DMS79 (cell line): ENCODE measurements at regions not wholly inside any gene's neighbourhood (a gene's known extent, or its start where the extent isn't known, plus 50 kb on each side); places are given as distances from the start of the nearest gene placed in this dataset.

Experiments
- DNase-seq: peaks from one replicate; lab custom pipeline; 2025; lab: John Stamatoyannopoulos, UW

DNA sequence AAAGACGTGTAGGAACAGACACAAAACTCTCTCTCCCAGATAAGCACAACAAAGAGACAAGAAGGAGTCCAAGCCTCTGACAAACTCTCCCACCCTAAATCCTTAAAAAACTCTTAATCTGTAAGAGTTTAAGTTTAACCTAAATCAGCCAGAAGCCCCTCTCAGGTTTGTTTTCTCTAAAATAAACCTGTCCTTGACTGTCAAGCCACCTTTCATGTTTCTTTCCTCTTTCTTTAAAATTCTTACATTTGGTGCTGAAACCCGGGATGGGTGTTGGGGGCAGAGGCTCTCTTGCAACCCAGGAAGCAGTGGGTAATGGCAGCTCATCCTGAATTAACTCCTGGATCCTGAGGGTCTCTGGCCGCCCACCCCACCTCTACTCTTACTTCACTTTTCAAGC, 107.8 kb upstream of the TENT5D start:
- no peak for DNase-seq

DNA sequence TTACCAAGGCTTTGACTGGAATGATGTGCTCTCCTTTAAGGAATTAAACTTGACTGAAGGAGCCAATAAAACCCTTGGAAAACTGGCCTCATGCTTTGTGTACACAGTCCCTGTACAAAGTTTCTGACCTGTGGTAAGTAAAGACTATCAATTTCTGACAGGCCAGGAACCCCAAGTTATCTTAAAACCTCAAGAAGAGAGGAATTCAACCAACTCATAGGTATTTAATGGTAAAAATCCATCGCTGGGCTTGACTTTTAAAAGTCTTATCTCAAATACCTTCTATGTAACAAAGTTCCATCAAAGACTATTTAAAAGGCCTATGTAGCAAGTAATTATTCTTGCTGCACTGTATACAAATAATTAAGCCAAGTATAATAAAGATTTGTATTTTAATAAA, 103.7 kb upstream of the TENT5D start:
- no peak for DNase-seq

GRCh38 chrX:80317646-80318045, 102.6 kb upstream of the TENT5D start:
- DNase-seq: no peak

- DNase-seq: no peak
Observed at GRCh38 chrX:80331285-80331684, 89.0 kb upstream of the TENT5D start.

DNA sequence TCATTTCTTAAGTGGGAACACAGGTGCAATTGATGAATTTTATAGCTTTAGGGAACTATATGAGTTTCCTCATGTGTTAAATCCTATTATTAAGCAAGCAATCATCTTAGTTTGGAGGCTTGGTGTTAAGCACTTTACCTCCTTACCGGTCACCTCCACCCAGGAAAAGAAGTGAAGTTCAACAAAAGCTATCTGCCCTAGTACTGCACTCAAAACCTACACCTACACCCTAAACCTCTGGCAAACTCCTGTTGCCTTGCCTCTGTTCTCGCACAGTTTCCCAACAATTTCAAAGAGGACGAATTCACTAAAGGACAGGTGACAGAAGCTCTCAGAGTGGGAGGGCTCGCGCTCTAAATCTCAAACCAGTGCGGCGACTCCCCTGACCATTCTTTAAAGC, 85.7 kb upstream of the TENT5D start:
- DNase-seq: no peak

GRCh38 chrX:80335062-80335830, 85.0 kb upstream of the TENT5D start:
- peak; percentile 33 for DNase-seq

DNA sequence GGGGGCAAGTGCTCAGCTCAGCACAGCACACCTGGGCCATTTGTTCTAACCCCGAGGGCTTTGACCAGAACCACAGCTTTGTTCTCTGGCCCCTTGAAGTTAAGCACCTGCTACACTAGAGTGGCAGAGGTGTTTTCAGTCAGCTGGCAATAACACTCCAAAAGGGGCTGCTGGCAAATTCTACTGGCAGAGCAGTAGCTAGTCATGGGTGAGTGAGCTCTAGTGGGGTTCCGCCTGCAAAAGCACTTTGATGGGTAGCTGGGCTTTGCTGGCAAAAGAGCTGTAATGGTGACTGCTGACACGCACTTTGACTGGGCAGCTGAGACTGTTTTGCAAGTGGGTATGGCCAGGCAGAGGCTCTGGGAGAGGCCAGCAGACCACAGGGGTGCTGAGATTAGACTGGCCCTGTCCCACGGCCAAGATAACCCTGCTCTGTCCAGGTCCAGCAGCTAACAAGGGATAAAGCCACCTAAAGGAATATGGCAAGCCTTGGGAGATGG, 65.2 kb upstream of the TENT5D start:
- DNase-seq: peak; percentile 89
